ENCODE measurements at regions not wholly inside any gene's neighbourhood (a gene's known extent, or its start where the extent isn't known, plus 50 kb on each side); places are given as distances from the start of the nearest gene placed in this dataset.

- H2AFZ ChIP-seq (ENCODE audit: low read length), result no peak overlapping the region
- H3K36me3 ChIP-seq (ENCODE audit: control insufficient read depth, insufficient read depth, low read length), result no peaks in the 10 kb centered on the region
- no peaks in the 10 kb centered on the region for H3K27me3 ChIP-seq (ENCODE audit: control insufficient read depth, insufficient read depth, low read length)
- no peak overlapping the region for H3K4me2 ChIP-seq (ENCODE audit: extremely low read depth, insufficient read depth, low read length)
- no peaks in the 10 kb centered on the region for H3K9me3 ChIP-seq (ENCODE audit: control insufficient read depth, insufficient read depth, low read depth, low read length)
- no peak for DNase-seq (ENCODE audit: low read depth in 2 of 2)
- no peaks in the 10 kb centered on the region for H3K4me1 ChIP-seq (ENCODE audit: control insufficient read depth, extremely low read depth, insufficient read depth, low read length)
- H3K27ac ChIP-seq (ENCODE audit: insufficient read depth, low read length), result no peak overlapping the region
- H4K20me1 ChIP-seq (ENCODE audit: control insufficient read depth, extremely low read depth, insufficient read depth, low read length), result no peaks in the 10 kb centered on the region
- no peak overlapping the region for H3K9ac ChIP-seq (ENCODE audit: insufficient read depth, low read length)
- TF ChIP-seq CTCF (conservative IDR thresholded peaks at IDR 0.05 in 1 of 2, IDR thresholded peaks at IDR 0.05 in 1 of 2; ENCODE audit: low read depth in 1 of 2, low read length in 2 of 2) (no peak), EZH2 (IDR thresholded peaks at IDR 0.05; ENCODE audit: low read length, missing control alignments) (no peak)
- H3K79me2 ChIP-seq (ENCODE audit: control insufficient read depth, insufficient read depth, low read length), result no peaks in the 10 kb centered on the region
- no peak overlapping the region for H3K4me3 ChIP-seq (replicated peaks in 1 of 4; ENCODE audit: control extremely low read depth in 1 of 4, insufficient read depth in 1 of 4, low read depth in 3 of 4, low read length in 4 of 4)
Measured at GRCh38 chr13:111399334-111399733, 78.9 kb downstream of the TEX29 start.

- Histone ChIP-seq H3K27me3 (ENCODE audit: control insufficient read depth, insufficient read depth, low read length) (no peaks in the 10 kb centered on the region), H3K27ac (ENCODE audit: insufficient read depth, low read length) (no peak overlapping the region), H4K20me1 (ENCODE audit: control insufficient read depth, extremely low read depth, insufficient read depth, low read length) (no peaks in the 10 kb centered on the region), H3K9me3 (ENCODE audit: control insufficient read depth, insufficient read depth, low read depth, low read length) (no peaks in the 10 kb centered on the region), H2AFZ (ENCODE audit: low read length) (no peak overlapping the region), H3K4me1 (ENCODE audit: control insufficient read depth, extremely low read depth, insufficient read depth, low read length) (no peaks in the 10 kb centered on the region), H3K9ac (ENCODE audit: insufficient read depth, low read length) (no peak overlapping the region), H3K36me3 (ENCODE audit: control insufficient read depth, insufficient read depth, low read length) (no peaks in the 10 kb centered on the region), H3K79me2 (ENCODE audit: control insufficient read depth, insufficient read depth, low read length) (no peaks in the 10 kb centered on the region), H3K4me3 (replicated peaks in 1 of 4; ENCODE audit: control extremely low read depth in 1 of 4, insufficient read depth in 1 of 4, low read depth in 3 of 4, low read length in 4 of 4) (no peak overlapping the region), H3K4me2 (ENCODE audit: extremely low read depth, insufficient read depth, low read length) (no peak overlapping the region)
- no peak for DNase-seq (ENCODE audit: low read depth in 2 of 2)
- TF ChIP-seq CTCF (conservative IDR thresholded peaks at IDR 0.05 in 1 of 2, IDR thresholded peaks at IDR 0.05 in 1 of 2; ENCODE audit: low read depth in 1 of 2, low read length in 2 of 2), result no peak
Measured at GRCh38 chr13:111399776-111400538, 79.5 kb downstream of the TEX29 start.

- no peaks in the 10 kb centered on the region for H4K20me1 ChIP-seq (ENCODE audit: control insufficient read depth, extremely low read depth, insufficient read depth, low read length)
- H3K4me2 ChIP-seq (ENCODE audit: extremely low read depth, insufficient read depth, low read length), result no peak overlapping the region
- no peaks in the 10 kb centered on the region for H3K9me3 ChIP-seq (ENCODE audit: control insufficient read depth, insufficient read depth, low read depth, low read length)
- no peaks in the 10 kb centered on the region for H3K36me3 ChIP-seq (ENCODE audit: control insufficient read depth, insufficient read depth, low read length)
- TF ChIP-seq CTCF (conservative IDR thresholded peaks at IDR 0.05 in 1 of 2, IDR thresholded peaks at IDR 0.05 in 1 of 2; ENCODE audit: low read depth in 1 of 2, low read length in 2 of 2) (no peak), EZH2 (IDR thresholded peaks at IDR 0.05; ENCODE audit: low read length, missing control alignments) (no peak)
- no peaks in the 10 kb centered on the region for H3K79me2 ChIP-seq (ENCODE audit: control insufficient read depth, insufficient read depth, low read length)
- H3K27ac ChIP-seq (ENCODE audit: insufficient read depth, low read length), result no peak overlapping the region
- DNase-seq (ENCODE audit: low read depth in 2 of 2), result no peak
- H3K4me3 ChIP-seq (replicated peaks in 1 of 4; ENCODE audit: control extremely low read depth in 1 of 4, insufficient read depth in 1 of 4, low read depth in 3 of 4, low read length in 4 of 4), result no peak overlapping the region
- H2AFZ ChIP-seq (ENCODE audit: low read length), result no peak overlapping the region
- no peaks in the 10 kb centered on the region for H3K27me3 ChIP-seq (ENCODE audit: control insufficient read depth, insufficient read depth, low read length)
- no peaks in the 10 kb centered on the region for H3K4me1 ChIP-seq (ENCODE audit: control insufficient read depth, extremely low read depth, insufficient read depth, low read length)
- no peak overlapping the region for H3K9ac ChIP-seq (ENCODE audit: insufficient read depth, low read length)
Measured at GRCh38 chr13:111401151-111401550, 80.7 kb downstream of the TEX29 start.
